H7 (cell line): ENCODE measurements at regions not wholly inside any gene's neighbourhood (a gene's known extent, or its start where the extent isn't known, plus 50 kb on each side); places are given as distances from the start of the nearest gene placed in this dataset.
"Not testable (repeated sequence)": the region's sequence is repeated elsewhere in the genome, so short reads cannot be mapped to it uniquely, and the experiment has no call there.

ENCODE experiments used
- DNase-seq: peaks from one replicate; pipeline ENCODE4 v3.0.0; 2012
- H3K27me3 ChIP-seq: 2 replicates; pipeline ENCODE4 v1.6.0; 2011; ENCODE audit warnings: mild to moderate bottlenecking, low read length; ENCODE audit not compliant: control insufficient read depth, insufficient read depth
- H3K36me3 ChIP-seq: replicated peaks from 2 replicates; pipeline ENCODE4 v1.5.1; 2011; ENCODE audit warnings: low read length; ENCODE audit not compliant: control insufficient read depth, insufficient read depth
- H3K4me3 ChIP-seq: 2 replicates; pipeline ENCODE4 v1.5.1; 2011; ENCODE audit warnings: low read depth, mild to moderate bottlenecking, control low read depth, low read length, moderate library complexity; ENCODE audit not compliant: insufficient read depth

DNA sequence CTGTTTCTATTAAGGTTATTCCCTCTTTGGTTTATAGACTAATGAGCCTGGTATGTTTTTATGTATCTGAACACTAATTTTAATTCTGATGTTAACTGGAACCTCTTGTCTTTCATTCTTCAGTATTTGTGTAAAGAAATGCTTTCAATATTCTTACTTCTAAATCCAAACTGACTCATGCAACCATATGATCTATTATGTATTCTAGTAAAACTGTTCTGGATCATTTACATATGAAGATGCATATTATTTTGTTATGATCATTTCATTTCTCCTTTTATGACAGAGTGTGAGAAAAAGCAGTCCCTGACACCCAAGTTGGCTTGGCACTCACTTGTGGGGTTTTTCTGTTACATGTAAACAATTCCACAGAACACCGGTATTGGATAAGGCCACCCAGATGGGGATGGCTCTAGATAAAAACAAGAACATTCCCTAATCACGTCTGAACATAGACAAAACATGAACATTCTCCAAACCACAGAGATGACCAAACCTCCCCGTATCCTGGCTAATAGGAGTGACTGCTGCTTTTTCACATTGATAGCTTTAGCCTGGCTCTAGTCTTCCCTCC, 72.2 kb upstream of the EPHB3 start:
- Histone ChIP-seq H3K4me3 (no peak overlapping the region), H3K27me3 (peaks cover 31% of the 10 kb centered on the region), H3K36me3 (no peaks in the 10 kb centered on the region)
- DNase-seq, result no peak

GRCh38 chr3:184491011-184491576, 70.5 kb upstream of the EPHB3 start:
- DNase-seq, result peak; percentile 61
- H3K27me3 ChIP-seq, result peaks cover 31% of the 10 kb centered on the region
- no peaks in the 10 kb centered on the region for H3K36me3 ChIP-seq
- peak overlapping the region; percentile 5; the same call in 1 of the 2 replicates for H3K4me3 ChIP-seq

DNA sequence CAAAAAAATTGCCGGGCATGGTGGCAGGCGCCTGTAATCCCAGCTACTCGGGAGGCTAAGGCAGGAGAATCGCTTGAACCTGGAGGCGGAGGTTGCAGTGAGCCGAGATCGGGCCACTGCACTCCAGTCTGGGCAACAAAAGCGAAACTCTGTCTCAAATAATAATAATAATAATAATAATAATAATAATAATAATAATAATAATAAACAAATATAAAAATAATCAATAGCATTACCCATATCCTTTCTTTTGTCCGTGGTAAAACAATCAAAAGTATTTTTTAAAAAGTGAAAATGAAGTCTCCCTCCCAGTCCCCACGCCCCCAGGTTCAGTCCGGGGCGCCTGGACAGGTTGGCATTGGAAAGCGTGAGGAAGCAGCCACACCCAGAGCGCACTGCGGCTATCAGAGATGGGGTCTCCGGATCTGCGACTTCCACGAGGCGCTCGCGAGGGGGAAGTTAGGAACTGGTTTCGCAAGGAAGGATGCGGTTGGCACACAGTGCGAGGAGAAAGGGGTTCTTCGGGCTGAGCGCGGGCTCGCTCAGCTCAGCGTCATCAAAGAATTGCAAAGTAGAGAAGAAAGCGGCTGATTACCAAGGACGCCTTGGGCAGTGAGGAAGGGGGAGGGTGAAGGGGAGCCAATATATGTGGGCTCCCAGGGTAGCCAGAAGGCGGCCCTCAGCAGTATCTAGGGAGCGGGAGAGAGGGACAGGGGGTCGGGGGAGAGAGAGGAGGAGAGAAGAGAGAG, 69.5 kb upstream of the EPHB3 start:
- Histone ChIP-seq H3K4me3 (peak overlapping the region; percentile 30; the same call in 1 of the 2 replicates), H3K27me3 (peaks cover 31% of the 10 kb centered on the region), H3K36me3 (no peaks in the 10 kb centered on the region)
- peak; percentile 51 for DNase-seq

DNA sequence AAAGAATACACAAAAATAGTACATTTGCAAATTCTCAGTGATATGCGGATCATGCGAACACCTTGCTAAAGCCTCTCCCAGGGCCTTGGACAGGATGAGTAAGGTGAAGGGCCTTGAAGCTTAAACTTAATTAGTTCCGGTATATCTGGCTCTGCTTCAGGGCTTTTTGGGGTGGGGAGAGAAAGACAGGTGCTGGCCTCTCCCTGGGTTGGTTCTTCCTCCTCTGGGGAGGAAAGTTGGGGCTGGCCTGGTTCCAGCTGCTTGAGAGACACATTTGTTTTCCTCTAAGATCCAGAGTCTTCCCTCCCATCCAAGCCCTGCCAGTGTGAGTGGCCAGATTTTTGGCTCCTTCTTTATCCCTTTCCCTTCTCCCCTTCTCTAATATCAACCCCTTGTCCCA, 64.7 kb upstream of the EPHB3 start:
- Histone ChIP-seq H3K4me3 (no peak overlapping the region), H3K36me3 (no peaks in the 10 kb centered on the region), H3K27me3 (peaks cover 17% of the 10 kb centered on the region)
- DNase-seq, result no peak

GRCh38 chr3:184497804-184498203, 63.8 kb upstream of the EPHB3 start:
- Histone ChIP-seq H3K27me3 (peaks cover 12% of the 10 kb centered on the region), H3K36me3 (no peaks in the 10 kb centered on the region), H3K4me3 (no peak overlapping the region)
- DNase-seq, result no peak

DNA sequence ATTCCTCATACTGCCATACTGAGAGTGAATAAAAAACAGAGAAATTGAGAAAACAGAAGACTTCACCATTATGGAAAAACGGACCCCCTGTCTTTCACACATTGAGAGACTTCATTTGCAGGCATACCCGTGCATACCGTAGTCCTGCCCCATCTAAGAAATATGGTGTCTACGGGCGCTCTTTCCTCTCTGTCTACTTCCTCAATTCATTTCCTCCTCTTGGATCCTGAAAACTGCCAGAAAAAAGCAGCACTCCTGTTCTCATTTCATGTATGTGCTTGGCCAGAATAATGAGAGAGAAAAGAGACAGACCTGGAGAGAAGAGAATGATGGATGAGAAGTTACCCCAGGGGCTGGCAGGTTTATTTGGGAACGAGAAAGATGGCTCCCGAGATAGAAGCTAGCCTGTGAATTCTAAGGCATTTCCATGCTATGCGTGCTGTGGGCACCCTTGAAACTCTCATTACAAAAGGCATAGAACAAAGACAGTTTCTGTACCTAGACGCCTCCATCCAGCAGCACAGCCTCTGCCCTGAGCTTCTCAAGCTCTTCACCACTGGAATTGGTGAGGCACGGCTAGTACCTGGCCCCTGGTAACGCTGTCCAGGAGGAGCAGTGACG, 62.5 kb upstream of the EPHB3 start:
- DNase-seq, result no peak
- H3K27me3 ChIP-seq, result peaks cover 2% of the 10 kb centered on the region; the same call in 1 of the 2 replicates
- H3K4me3 ChIP-seq, result no peak overlapping the region
- H3K36me3 ChIP-seq, result no peaks in the 10 kb centered on the region

GRCh38 chr3:184500344-184500923, 61.2 kb upstream of the EPHB3 start:
- peak; percentile 81 for DNase-seq
- Histone ChIP-seq H3K27me3 (no peaks in the 10 kb centered on the region), H3K4me3 (no peak overlapping the region), H3K36me3 (no peaks in the 10 kb centered on the region)

- DNase-seq, result no peak
- Histone ChIP-seq H3K27me3 (no peaks in the 10 kb centered on the region), H3K36me3 (no peaks in the 10 kb centered on the region), H3K4me3 (no peak overlapping the region)
These were observed 59.4 kb upstream of the EPHB3 start for GRCh38 chr3:184502123-184502667.

DNA sequence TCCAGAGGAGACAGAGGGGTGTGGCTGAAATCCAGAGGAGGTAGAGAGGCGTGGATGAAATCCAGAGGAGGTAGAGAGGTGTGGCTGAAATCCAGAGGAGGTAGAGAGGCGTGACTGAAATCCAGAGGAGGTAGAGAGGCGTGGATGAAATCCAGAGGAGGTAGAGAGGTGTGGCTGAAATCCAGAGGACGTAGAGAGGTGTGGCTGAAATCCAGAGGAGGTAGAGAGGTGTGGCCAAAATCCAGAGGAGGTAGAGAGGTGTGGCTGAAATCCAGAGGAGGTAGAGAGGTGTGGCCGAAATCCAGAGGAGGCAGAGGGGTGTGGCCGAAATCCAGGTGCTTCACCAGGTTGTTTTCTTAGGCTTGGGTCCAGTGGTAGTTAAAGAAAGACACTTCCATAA, 58.7 kb upstream of the EPHB3 start:
- not testable (repeated sequence) for H3K36me3 ChIP-seq, H3K27me3 ChIP-seq, DNase-seq, H3K4me3 ChIP-seq

GRCh38 chr3:184503647-184504046, 57.9 kb upstream of the EPHB3 start:
- no peak overlapping the region for H3K4me3 ChIP-seq
- no peaks in the 10 kb centered on the region for H3K36me3 ChIP-seq
- H3K27me3 ChIP-seq, result no peaks in the 10 kb centered on the region
- no peak for DNase-seq

DNA sequence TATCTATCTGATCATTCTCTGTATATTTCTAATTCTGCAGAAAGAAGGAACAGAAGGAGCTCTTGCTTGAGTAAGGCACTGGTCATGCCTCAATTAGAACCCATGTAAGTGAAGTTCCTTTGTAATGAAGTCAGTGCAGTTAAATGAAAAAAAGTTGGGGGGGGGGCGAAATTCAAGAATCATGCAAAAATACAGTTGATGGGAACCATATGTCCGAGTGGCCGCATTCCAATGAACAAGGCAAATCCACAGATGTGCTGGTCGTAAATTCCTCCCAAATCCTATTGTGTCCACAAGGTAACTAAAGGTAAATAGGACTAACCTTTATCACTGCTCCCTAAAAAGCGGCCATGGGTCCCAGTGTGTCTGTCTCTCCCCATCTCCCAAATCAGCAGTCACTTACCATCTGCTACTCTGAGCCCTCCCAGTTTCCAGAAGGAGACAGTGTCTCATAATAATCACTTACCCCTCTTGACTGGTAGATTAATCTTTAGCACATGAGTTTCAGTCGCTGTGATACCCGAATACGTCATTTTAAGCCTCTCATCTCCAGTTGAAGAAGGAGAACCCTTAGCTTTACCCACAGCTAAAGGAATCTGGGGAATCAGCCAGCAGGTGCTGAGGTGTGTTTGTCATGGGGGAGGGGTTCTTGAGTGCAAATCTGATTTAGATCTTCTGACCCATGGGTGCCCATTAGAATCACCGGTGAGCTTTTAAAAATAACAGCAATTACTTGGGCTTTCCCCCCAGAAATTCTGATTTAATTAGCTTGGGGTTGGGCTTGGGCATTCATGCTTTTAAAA, 56.3 kb upstream of the EPHB3 start:
- Histone ChIP-seq H3K4me3 (no peak overlapping the region), H3K36me3 (no peaks in the 10 kb centered on the region), H3K27me3 (no peaks in the 10 kb centered on the region)
- DNase-seq, result no peak

DNA sequence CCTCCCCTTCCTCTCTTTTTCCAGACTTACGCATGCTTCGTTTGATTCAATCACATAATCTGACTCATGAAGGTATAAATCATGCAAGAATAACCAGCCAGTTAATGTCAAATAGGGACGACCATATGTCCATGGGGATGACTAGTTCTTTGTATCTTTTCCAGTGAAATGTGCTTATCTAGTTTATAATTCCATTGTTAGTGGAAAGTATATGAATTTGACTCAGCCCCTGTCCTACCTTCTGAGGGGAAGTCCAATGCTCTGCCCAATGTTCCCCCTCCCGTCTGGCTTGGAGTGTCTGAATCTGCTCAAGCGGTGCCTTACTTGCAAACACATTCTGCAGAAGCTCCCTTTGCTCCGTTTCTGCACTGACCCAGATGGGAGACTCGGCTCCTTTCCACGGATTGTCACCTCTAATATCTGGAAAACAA, 55.0 kb upstream of the EPHB3 start:
- Histone ChIP-seq H3K4me3 (no peak overlapping the region), H3K27me3 (peaks cover 2% of the 10 kb centered on the region; the same call in 1 of the 2 replicates), H3K36me3 (no peaks in the 10 kb centered on the region)
- no peak for DNase-seq

DNA sequence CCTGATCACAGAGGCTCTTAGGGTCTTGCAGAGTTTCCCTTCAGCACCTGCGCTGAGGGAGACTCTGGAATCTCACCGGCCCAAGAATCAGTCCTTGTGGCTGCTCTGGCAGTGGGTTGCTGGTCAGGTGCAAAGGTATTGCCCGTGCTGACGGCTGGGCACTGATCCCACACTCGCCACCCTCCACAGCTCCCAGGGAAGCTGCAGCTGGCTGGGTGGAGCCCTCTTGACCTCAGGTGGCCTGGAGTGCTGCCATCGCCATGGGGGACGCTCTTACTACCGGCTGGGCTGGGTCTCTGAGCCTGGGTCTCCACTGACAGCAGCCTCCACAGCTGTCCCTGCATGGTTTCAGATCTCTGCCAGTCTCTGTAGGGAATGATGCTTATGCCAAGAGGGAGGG, 52.6 kb upstream of the EPHB3 start:
- Histone ChIP-seq H3K36me3 (no peaks in the 10 kb centered on the region), H3K27me3 (peaks cover 24% of the 10 kb centered on the region), H3K4me3 (no peak overlapping the region)
- no peak for DNase-seq

DNA sequence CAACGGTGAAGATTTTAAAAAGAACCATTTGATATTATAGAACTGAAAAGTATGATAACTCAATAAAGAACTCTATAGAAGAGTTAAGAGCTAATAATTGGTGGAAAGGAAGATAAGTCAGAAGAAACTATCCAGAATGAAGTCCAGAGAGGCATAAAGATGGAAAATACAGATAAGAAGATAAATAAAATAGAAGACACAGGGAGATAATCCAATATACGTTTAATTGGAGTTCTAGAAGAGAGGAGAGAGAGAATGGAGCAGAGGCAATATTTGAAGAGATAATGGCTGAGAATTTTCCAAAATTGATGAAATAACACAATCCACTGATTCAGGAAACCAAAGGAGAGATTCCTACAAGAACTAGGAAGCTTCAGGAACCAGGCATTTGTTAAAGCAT, 49.8 kb upstream of the EPHB3 start:
- no peak for DNase-seq
- Histone ChIP-seq H3K27me3 (peaks cover 32% of the 10 kb centered on the region), H3K36me3 (no peaks in the 10 kb centered on the region), H3K4me3 (no peak overlapping the region)
